Kidney (tissue), 13 donors: ENCODE measurements at regions not wholly inside any gene's neighbourhood (a gene's known extent, or its start where the extent isn't known, plus 50 kb on each side); places are given as distances from the start of the nearest gene placed in this dataset.

Experiments used
- DNase-seq, 5 donors: peaks; one replicate each; pipeline ENCODE4 v3.0.0-alpha.2; 2013 to 2020
- FAIRE-seq: peaks from 2 replicates; lab custom pipeline; 2012; peaks lifted over from hg19 to GRCh38; lab: Jason Lieb, UNC
- H3K27ac ChIP-seq, 2 donors: one replicate each; pipeline ENCODE4 v1.7.0; 2013; ENCODE audit warnings: low read depth in 2 of 2, low read length in 2 of 2, inconsistent platforms in 1 of 2
- H3K27me3 ChIP-seq: one replicate; pipeline ENCODE4 v1.7.1; 2013; ENCODE audit warnings: low read length, inconsistent platforms; ENCODE audit not compliant: control insufficient read depth, insufficient read depth
- H3K36me3 ChIP-seq, 3 donors: one replicate each; pipeline versions ENCODE4 v1.7.0 to v1.7.1; 2013; ENCODE audit warnings: low read length in 3 of 3, control low read depth in 1 of 3, inconsistent platforms in 1 of 3; ENCODE audit not compliant: insufficient read depth in 3 of 3, control insufficient read depth in 2 of 3
- H3K4me1 ChIP-seq, 3 donors: one replicate each; pipeline versions ENCODE4 v1.7.0 to v1.7.1; 2013; ENCODE audit warnings: low read length in 3 of 3, inconsistent platforms in 1 of 3, low read depth in 1 of 3; ENCODE audit not compliant: control insufficient read depth in 2 of 3, insufficient read depth in 2 of 3
- H3K4me3 ChIP-seq, 3 donors: one replicate each; pipeline versions ENCODE4 v1.7.0 to v1.8.1; 2013; ENCODE audit warnings: low read length in 3 of 3, control low read depth in 1 of 3, inconsistent platforms in 1 of 3
- H3K9ac ChIP-seq, 3 donors: one replicate each; pipeline versions ENCODE4 v1.7.0 to v1.7.1; 2013; ENCODE audit warnings: low read length in 3 of 3, control low read depth in 1 of 3, inconsistent platforms in 1 of 3
- H3K9me3 ChIP-seq, 3 donors: one replicate each; pipeline versions ENCODE4 v1.7.0 to v1.7.1; 2013; ENCODE audit warnings: low read length in 3 of 3, control low read depth in 1 of 3, inconsistent platforms in 1 of 3; ENCODE audit not compliant: control insufficient read depth in 2 of 3, insufficient read depth in 1 of 3
- intact Hi-C: fragments of 100-400 bp; cut with DNase I; formaldehyde crosslinking; loops from one replicate; pipeline ENCODE4 v1.11.1; 2022
- TF ChIP-seq, protein P1 (sequence below): IDR thresholded peaks from 3 replicates; pipeline ENCODE4 v1.5.1; 2012; ENCODE audit warnings: mild to moderate bottlenecking, moderate library complexity, borderline replicate concordance; ENCODE audit not compliant: insufficient read depth; ENCODE audit errors: extremely low read depth
- donor health status: control.
- donor health status: control.
- donor health status: control.
- donor health status: control.
- donor health status: control.
- donor health status: DM: yes; HTN: yes; CAD: no.
- donor health status: Normal renal cell carcinoma (clear cell type).

DNA sequence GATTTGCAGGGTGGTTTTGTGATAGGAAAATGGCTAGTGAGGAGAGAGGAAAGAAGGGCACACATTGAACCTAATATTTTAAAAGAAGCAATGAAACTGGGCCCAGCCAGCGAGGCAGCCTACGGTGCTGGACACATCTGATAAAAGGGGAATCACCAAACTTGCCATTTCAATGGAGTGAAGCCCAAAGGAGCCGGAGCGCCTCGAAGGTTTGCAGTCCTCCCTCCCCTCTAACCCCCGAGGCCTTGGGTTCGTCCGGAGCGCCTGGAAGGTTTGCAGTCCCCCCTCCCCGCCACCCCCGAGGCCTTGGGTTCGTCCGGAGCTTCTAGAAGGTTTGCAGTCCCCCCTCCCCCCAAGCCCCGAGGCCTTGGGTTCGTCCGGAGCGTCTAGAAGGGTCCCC is 132.6 kb downstream of the TENT4A start:
- DNase-seq (no peak), FAIRE-seq (no peak)
- Histone ChIP-seq H3K4me1 (no peaks in the 10 kb centered on the region), H3K27ac (no peak overlapping the region), H3K27me3 (no peaks in the 10 kb centered on the region), H3K36me3 (no peaks in the 10 kb centered on the region), H3K9me3 (no peaks in the 10 kb centered on the region), H3K4me3 (no peak overlapping the region), H3K9ac (no peak overlapping the region)
- TF ChIP-seq, protein P1, sequence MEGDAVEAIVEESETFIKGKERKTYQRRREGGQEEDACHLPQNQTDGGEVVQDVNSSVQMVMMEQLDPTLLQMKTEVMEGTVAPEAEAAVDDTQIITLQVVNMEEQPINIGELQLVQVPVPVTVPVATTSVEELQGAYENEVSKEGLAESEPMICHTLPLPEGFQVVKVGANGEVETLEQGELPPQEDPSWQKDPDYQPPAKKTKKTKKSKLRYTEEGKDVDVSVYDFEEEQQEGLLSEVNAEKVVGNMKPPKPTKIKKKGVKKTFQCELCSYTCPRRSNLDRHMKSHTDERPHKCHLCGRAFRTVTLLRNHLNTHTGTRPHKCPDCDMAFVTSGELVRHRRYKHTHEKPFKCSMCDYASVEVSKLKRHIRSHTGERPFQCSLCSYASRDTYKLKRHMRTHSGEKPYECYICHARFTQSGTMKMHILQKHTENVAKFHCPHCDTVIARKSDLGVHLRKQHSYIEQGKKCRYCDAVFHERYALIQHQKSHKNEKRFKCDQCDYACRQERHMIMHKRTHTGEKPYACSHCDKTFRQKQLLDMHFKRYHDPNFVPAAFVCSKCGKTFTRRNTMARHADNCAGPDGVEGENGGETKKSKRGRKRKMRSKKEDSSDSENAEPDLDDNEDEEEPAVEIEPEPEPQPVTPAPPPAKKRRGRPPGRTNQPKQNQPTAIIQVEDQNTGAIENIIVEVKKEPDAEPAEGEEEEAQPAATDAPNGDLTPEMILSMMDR = no peak
- intact Hi-C loops = no loop called here

DNA sequence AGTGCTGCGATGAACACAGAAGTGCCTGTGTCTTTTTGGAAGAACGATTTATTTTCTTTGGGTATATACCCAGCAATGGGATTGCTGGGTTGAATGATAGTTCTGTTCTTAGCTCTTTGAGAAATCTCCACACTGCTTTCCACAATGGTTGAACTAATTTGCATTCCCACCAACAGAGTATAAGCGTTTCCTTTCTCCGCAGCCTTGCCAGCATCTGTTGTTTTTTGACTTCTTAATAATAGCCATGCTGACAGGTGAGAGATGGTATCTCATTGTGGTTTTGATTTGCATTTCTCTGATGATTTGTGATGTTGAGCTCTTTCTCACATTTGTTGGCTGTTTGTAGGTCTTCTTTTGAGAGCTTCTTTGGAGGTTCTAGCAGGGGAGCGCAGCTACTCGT is 134.6 kb downstream of the TENT4A start:
- intact Hi-C loops = no loop called here
- no peaks in the 10 kb centered on the region for H3K36me3 ChIP-seq
- no peak overlapping the region for H3K27ac ChIP-seq
- no peaks in the 10 kb centered on the region for H3K27me3 ChIP-seq
- H3K9me3 ChIP-seq = peaks cover 0 to 7% (median 0%) of the 10 kb centered on the region in 3 donors
- FAIRE-seq = no peak
- TF ChIP-seq, protein P1 = no peak
- H3K4me1 ChIP-seq = no peaks in the 10 kb centered on the region
- DNase-seq = no peak
- no peak overlapping the region for H3K4me3 ChIP-seq
- H3K9ac ChIP-seq = no peak overlapping the region

DNA sequence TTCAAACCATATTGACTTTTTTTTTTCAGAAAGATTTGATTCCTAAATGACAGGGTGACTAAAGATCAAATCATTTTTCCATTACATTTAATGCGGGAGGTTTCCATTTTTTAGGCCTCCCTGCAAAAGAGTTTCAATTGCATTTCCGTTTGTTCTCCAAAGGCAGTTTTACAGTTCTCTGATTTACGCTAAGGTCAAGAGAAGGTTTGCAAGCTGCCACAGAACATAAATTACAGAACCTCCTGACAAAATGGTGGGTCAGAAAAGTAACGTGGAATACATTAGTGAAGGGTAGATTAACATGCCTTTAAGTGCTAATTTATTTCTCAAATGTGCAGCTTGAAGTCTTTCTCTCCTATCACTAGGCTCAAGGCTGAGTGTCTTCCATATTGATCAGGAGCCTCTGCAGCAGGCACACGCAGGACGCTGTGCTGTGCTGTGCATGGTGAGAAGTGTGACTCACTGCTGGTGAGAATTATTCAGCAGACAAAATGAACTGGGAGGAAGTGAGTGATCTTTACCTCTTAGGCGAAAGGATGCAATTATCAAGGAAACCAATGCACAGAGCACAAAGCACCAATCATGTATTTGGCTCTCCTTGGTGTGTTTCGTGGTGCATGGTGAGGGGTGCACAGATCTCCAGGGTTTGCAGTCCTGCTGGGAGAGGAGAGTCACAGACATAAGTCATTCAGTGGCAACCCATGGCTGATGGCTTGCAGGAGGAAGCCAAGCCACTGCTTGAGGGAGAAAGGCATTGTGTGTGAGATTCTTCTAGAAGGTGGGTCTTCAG is 136.3 kb downstream of the TENT4A start:
- no peak overlapping the region for H3K4me3 ChIP-seq
- no peaks in the 10 kb centered on the region for H3K36me3 ChIP-seq
- H3K9ac ChIP-seq = no peak overlapping the region
- peaks cover 0 to 9% (median 0%) of the 10 kb centered on the region in 3 donors for H3K9me3 ChIP-seq
- DNase-seq (peak in 3 of 5 donors; percentile 20 to 78 (median 76)), FAIRE-seq (no peak)
- intact Hi-C loops = no loop called here
- no peaks in the 10 kb centered on the region for H3K27me3 ChIP-seq
- no peaks in the 10 kb centered on the region for H3K4me1 ChIP-seq
- TF ChIP-seq, protein P1 = no peak
- no peak overlapping the region for H3K27ac ChIP-seq

DNA sequence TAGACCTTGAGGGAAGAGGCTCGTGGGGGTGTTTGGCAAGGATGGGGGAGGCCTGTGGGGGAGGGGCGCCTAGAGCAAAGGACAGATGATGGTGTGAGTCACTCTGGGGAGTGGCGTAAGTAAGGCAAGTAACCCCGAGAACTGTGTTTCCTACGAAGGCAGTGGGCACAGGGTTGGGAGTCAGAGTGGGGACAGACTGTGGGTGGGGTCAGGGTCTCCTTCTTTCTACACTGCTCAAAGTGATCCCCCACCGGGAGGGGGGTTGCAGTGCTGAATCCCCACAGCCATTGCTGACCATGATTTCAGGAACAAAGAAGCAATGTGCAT is 136.8 kb downstream of the TENT4A start:
- H3K36me3 ChIP-seq = no peaks in the 10 kb centered on the region
- TF ChIP-seq, protein P1 = no peak
- no peaks in the 10 kb centered on the region for H3K27me3 ChIP-seq
- H3K4me3 ChIP-seq = no peak overlapping the region
- H3K9ac ChIP-seq = no peak overlapping the region
- H3K27ac ChIP-seq = no peak overlapping the region
- FAIRE-seq (no peak), DNase-seq (no peak)
- intact Hi-C loops = no loop called here
- H3K4me1 ChIP-seq = no peaks in the 10 kb centered on the region
- peaks cover 0 to 9% (median 0%) of the 10 kb centered on the region in 3 donors for H3K9me3 ChIP-seq
